DND-41 (cell line): ENCODE measurements at regions not wholly inside any gene's neighbourhood (a gene's known extent, or its start where the extent isn't known, plus 50 kb on each side); places are given as distances from the start of the nearest gene placed in this dataset.

ENCODE experiments used
- CTCF ChIP-seq: IDR thresholded peaks from 2 replicates; pipeline ENCODE4 v1.5.1; 2012; ENCODE audit warnings: borderline replicate concordance, low read length, moderate library complexity, mild to moderate bottlenecking; ENCODE audit not compliant: poor library complexity, severe bottlenecking; ENCODE audit errors: extremely low read depth
- EZH2 ChIP-seq: IDR thresholded peaks from 3 replicates; pipeline ENCODE4 v1.6.1; 2012; ENCODE audit warnings: borderline replicate concordance, low read depth, mild to moderate bottlenecking, moderate library complexity, low read length, inconsistent platforms; ENCODE audit not compliant: severe bottlenecking

DNA sequence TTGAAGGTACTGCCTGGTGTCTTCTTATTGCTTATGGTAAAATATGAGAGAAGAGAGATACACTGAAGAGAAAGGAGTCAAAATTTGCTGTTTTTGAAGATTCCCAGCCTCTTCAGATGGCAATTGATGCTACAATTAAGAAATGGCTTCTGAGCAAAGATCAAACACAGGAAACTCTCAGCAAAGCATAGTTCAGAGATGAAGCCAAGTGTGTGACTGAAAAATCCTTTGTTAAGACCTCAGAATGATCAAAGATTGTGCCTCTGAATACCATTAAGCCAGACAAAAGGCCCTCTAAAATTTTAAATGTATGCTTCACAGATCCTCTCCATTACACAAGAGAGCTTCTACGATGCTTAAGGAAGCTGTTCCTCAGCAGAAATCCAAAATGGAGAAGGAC is 216.3 kb downstream of the UXS1 start:
- TF ChIP-seq CTCF = no peak
- no peak for TF ChIP-seq EZH2
